ENCODE measurements at regions not wholly inside any gene's neighbourhood (a gene's known extent, or its start where the extent isn't known, plus 50 kb on each side); places are given as distances from the start of the nearest gene placed in this dataset.
"Not testable (repeated sequence)": the region's sequence is repeated elsewhere in the genome, so short reads cannot be mapped to it uniquely, and the experiment has no call there.

DNA sequence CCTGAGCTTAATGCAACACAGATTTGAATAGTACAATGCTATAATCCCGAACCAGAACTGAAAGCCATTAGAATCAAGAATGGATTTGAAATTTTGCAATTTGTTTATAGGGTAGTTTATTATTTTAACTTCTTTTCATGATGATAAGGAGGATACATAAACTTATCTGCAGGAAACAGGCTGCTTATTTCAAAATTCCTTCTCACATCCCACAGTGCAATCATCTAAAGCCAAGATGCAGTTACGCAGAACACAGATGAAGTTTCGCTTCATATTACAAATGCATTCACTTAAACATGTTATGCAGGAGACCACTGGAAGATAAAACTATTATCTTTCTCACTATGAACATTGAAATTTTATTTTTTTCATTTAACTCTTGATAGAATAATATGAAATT is 1019.6 kb downstream of the PLA2G4A start:
- DNase-seq, result no peak

DNA sequence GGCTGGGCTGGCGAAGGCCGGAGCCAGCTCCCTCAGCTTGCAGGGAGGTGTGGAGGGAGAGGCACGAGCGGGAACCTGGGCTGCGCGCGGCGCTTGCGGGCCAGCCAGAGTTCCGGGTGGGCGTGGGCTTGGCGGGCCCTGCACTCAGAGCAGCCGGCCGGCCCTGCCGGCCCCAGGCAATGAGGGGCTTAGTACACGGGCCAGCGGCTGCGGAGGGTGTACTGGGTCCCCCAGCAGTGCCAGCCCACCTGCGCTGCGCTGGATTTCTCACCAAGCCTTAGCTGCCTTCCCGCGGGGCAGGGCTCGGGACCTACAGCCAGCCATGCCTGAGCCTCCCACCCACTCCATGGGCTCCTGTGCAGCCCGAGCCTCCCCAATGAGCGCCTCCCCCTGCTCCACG is 1021.4 kb downstream of the PLA2G4A start:
- DNase-seq, result not testable (repeated sequence)

DNA sequence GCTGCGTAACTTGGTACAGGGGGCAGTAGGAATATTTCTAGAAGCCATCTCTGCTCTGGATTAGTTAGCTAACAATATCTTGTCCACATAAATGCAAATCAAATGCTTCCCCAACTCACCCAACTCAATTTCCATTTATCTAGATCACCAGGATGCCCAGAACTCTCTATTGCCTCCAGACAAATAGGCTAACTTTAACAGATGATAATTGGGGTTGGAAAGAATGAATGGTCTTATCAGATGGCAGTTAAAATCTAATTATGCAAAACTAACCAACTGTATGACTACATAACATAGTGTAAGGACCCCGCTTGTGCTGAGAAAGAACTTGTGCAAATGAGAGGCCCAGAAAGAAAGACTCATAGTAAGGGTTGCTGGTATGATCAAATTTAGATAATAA is 1024.8 kb downstream of the PLA2G4A start:
- no peak for DNase-seq

DNA sequence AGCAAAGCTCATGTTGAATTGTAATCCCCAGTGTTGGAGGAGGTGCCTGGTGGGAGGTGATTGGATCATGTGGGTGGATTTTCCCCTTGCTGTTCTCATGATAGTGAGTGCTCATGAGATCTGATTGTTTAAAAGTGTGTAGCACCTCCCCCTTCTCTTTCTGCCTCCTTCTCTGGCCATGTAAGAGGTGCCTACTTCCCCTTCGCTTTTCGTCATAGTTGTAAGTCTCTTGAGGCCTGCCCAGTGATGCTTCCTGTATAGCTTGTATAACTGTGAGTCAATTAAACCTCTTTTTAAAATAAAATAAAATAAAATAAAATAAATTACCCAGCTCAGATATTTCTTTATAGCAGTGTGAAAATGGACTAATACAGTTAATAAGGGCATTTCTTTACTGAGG is 1025.7 kb downstream of the PLA2G4A start:
- no peak for DNase-seq

DNA sequence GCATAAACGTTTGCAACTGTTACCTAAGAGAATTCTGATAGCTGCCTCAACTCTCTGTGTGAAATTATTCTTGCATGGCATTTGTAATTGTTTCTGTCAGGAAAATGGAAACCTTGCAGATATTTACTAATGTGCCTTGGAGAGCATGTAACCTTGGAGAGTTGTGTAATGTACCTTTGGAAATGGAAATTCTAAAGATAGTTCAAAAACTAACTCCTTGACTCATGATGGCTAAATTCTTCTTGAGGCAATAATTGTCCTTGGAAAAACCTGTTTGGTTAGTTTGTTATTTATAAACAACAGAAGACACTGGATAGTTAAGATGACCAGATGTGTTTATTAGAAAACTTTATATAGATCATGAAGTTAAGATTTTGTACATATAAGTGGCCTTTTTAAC is 1033.8 kb downstream of the PLA2G4A start:
- no peak for DNase-seq

DNA sequence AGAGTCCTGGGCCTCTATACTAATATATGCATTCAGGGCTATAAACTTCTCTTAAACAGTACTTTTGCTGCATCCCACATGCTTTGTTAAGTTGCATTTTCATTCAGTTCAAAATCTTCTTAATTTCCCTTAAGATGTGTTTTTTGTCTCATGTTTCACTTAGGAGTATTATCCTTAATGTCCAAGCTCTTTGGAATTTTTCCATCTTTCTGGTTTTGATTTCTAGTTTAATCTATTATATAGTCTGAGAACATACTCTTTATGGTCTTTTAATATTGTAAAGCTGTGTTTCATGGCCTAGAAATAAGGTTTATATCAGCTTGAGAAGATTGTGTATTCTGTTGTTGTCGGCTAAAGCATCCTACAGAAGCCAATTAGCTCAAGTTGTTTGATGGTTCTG is 1041.8 kb downstream of the PLA2G4A start:
- no peak for DNase-seq

DNA sequence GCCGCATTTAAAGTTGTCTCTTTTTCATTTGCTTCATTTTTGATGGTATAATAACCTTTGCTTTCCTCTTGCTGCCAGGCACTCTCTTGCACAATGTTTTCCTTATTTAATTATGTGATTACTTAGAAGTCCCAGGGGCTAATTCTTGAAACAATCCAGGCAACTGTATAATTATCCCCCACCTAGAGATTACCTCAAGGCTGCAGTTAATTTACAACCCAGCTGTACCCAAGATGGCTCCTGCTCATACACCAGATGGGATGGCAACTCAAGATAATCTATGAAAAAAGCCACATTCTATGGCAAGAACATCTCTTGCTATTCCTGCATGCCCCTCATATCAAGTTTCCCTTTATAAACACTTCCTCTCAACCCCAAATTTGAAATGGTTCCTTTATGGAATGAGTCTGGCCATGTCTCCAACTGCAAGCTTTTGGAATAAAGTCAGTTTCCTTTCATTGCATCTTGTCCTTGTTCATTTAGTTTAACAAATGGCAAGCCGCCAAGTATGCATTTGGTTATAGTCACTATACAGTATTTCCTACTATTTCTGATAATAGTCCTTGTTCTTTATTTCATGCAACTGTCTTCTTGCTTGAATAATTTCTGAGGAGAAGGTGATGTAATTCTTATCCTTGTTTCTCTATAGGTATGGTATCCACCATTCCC is 1042.6 kb downstream of the PLA2G4A start:
- peak; percentile 2 for DNase-seq

DNA sequence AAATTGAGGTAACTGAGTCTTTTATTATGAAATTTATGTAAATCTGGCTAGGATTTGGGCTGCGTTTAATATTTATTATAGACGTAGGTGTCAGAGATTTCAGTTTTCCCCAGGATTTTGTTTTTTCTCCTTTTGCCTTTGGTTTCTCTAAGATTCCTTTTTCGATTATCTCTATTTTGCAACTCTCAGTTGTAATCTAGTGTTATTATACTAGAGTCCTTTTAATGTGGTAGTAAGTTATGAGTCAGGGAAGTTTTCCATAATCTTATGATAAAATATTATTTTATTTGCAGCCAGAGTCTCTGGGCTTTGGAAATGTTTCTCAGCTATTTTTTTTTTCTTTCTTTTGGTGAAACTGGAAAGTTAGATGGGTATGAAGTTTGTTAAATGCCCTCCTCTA is 1043.8 kb downstream of the PLA2G4A start:
- no peak for DNase-seq

DNA sequence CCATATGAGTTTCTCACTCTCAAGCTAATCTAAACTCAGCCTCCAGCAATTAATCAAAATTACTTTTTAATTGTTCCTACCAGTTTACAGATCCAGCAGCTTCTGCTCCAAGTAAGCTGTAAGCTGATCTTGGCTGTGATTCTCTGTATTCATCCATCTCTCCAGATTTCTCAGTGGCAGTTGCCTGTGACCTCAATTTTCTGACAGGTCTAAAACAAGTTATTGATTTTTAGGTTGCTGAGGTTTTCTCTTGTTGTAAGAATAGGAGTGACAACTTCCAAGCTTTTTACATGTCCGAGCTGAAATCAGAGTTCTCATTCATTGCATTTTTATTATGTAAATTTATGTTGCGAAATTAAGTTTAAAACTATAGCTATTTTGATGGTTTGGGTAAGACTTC is 1044.4 kb downstream of the PLA2G4A start:
- no peak for DNase-seq

DNA sequence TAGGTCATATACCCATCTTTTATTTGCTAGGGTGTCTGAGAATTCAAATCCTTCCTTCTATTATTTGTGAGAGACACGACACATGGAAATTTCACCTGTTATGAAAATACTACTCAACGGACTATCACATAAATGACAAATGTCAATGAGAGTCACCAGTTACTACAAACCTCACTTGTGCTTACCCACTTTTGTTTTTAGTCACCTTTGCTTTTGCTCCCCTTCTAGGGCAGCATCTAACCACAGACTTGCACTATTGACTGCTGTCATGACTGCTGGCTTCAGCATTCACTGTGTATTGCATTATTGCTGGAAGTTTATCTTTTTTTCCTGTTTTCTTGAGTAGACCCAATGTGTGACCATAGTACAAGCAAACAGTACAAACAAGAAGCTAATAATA is 1048.0 kb downstream of the PLA2G4A start:
- DNase-seq, result no peak

DNA sequence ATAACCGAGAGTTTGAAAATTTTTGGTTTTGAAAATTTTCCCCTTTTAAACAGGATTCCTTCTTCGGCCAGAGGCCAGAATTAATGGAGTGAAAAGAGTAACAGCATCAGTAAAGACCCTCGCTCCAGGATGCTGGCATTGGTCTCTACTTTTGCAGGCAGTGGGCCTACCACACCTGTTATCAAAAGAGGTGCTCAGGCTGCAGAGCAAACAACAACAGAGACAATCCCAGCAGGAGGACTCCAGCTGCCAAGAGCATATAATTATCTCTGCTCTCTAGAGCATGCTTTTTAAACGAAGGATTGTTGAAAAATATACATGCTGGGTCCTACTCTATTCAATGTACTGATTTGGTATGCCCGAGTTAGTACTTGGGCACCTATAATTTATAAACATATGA is 1048.5 kb downstream of the PLA2G4A start:
- no peak for DNase-seq

DNA sequence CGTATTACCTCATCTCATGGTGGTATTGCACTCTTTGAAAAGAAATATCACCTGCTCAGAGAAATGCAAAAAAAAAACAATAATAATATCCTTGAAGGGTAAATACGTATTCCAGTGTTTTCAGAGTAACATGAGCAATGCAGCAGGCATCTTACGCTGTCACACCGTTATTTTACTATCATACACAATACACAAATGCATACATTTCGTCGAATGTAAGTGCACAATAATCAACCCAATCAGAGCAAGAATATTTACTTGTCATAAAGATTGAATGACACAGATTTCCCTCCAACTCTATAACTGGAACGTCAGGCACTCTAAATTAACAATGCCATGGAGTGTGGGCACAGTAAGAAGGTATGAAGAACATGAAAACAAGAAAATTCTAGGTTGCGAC is 1050.1 kb downstream of the PLA2G4A start:
- no peak for DNase-seq

DNA sequence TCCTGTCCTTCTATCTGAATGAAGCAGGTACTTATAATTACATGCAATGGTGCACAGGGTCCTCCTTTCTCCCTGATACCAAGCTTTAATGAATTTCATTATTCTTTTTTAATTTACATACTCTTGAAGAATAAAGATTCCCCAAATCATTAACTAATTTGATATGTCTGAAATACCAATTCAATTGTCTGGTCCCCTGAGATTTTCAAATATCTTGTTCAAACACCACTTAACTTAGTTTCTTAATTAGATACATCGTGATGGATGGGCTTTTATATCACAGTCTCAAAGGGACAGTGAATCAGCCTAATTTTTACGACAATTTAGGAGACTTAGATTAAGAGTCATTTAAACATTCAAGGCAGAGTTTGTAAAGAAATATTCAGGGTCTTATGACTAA is 1054.6 kb downstream of the PLA2G4A start:
- DNase-seq, result no peak

DNA sequence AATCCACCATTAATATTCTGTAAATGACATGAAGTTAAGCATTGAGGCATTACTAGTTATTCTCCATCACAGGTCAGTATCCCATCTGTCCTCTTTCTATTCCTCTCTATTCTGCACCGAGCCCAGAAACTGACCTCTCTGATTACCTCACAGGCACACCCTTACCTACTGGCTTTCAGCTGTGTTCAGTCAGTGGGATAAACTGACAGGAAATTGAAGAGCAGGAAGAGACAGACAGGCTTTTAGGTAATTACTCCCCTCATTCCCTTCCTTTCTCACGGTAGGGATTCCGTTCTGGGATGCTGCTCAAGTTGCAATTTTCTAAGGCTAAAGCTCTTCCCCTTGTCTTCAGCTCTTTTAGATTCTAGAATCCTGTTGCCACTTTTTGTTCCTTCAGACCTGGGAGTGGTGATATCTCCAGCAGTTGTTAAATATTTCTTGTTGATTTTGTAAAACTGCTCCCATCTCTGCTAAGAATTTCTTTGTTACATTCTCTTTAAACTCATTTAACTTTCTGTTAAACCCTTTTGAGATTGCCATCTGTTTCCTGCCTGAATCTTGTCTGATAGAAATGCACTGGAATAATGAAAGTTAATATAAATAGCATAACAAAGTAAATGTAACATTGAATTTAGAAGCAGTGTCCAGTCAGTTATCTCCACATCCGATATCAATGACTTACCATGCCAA is 1063.4 kb downstream of the PLA2G4A start:
- DNase-seq, result no peak

DNA sequence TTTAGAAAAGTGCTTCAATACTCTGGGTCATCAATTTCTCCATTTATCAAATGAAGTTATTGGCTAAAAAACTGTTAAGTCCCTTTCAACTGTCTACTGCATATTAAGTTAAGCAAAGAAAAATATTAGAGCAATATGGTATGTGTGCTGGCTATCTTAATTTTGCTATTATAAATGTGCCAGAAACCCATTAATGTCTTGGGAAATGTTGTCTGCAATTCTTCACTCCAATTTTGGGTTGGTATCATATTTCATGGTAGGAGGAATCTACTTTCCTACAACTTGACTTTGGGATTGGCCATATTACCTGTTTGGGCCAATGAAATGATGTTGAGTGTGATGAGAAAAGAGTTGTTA is 1063.9 kb downstream of the PLA2G4A start:
- no peak for DNase-seq

DNA sequence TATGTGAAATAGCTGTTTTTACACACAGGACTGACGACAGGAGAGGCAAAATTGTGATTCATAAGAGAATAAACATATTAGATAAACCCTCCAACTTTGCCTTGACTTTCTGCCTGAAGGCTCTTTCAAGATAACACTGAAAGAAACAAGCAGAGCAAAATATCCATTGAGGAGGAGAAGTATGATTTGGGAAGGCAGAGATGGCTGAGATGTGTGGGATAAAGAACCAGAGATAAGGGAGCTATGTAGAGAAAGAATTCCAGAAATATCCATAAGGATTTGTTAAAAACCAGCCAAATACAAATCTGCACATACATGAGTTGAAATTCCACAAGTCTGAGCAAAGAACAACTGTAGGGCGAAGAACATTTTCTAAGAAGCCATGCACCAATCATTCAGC is 1064.7 kb downstream of the PLA2G4A start:
- no peak for DNase-seq

DNA sequence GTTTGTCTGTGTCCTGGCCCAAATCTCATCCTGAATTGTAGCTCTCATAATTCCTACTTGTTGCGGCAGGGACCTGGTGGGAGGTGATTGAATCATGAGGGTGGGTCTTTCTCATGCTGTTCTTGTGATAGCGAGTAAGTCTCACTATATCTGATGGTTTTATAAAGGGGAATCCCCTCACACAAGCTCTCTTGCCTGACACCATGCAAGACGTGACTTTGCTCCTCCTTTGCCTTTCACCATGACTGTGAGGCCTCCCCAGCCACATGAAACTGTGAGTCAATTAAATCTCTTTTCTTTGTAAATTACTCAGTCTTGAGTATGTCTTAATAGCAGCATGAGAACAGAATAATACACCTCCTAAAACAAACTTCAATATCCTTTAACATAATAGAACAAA is 1065.6 kb downstream of the PLA2G4A start:
- no peak for DNase-seq

DNA sequence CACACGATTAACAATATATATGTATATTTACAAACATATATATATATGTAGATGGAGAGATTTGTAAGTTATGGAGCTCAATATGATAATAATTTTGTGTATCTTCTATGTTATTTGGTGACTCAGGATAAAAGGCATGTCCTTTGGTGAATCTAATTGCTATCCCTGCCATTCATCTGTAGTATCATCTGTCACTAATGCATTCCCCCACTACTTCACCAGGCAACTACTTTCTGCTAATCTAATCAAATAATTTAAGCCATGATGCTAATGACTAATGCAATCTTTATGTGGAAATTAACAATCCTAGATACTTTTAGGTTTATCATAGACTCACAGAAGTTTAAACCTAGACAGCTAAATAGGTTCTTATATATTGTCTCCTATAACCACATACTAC is 1074.5 kb downstream of the PLA2G4A start:
- DNase-seq, result no peak

DNA sequence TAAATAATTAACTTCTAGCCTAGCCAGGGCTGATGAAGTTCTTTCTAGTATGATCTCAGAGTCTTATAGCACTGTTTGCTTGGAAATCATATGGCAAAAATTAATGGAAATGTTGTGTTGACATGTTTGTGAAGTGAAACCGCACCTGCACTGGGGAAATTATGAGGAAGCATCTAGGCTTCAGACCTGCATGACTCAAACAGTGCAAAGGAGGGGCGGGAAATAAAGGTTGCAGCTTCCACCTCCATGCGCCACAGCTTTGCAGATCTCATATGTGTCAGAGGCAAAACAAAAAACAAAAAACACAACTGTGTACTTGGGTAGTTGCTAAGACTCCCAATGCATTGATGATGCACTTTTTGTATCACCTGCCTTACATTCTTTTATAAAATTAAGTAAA is 1080.6 kb downstream of the PLA2G4A start:
- no peak for DNase-seq

DNA sequence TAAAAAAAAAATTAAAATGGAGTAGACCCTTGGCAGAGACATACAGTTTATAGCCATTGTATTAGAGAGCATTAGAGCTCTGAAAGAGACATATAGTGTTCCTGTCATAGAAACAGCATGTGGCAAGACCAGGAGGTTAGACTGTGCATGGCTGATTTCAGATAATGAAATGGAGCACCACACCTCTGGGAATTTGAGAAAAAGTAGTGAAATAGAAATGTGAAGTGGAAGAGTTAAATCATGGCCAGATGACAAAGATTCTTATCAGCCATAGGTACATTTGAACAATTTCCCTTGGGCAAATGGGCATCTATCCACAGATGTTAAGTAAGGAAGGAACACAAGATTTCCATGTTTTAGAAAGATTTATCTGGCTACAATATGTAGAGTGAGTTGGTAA is 1083.1 kb downstream of the PLA2G4A start:
- no peak for DNase-seq

DNA sequence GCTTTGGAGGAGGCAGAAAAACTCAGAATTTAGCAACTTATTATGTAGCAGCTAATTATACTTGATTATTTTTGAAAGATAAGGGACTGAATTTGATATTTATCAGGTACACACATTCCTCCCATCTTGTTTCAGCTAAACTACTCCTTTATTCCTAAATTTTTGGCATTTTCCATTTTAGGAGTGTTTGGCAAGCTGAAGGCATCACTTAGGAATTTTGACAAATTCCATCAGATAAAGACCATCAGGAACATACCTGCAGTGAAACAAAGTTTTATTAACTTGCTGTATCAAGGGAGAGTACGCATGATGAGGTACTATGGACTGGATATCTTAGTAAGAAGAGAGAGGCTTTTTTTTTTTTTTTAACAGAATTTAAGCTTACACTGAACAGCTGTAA is 1092.2 kb downstream of the PLA2G4A start:
- DNase-seq, result no peak

DNA sequence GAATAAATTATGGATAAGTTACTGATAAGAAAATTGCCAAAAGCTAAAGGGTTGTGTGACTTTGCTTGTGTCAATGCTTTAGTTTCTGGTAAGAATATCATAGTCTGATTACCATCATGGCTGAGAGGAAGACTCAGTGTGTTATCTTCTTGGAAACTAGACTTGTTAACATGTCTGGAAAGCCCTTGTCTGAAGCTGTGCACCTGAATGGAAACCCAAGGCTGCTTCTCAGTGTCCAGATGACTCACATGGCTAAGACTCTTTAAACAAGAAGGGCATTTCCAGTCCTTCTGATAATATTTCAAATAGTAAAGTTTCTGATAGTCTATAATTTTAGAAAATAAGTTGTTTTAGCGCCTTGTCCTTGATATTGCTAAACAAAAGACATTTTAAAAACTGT is 1092.7 kb downstream of the PLA2G4A start:
- no peak for DNase-seq

DNA sequence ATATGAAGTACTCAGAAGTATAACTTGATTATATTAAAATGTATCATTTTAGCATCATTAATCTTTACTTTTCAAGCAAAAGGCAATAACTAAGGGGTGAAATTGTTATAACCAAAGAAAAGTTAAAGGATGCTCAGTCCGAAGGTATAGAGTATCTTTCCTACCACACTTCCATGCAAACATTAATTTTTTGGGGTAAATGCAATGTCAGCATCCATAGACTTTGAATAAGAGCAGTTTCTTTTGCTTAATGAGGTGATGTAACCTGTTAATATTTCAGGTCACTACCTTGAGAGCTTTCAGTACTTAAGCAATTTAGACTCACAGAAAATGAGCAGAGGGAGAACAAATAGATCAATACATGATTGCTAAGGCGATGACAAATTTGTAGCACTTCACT is 1093.5 kb downstream of the PLA2G4A start:
- DNase-seq, result no peak

DNA sequence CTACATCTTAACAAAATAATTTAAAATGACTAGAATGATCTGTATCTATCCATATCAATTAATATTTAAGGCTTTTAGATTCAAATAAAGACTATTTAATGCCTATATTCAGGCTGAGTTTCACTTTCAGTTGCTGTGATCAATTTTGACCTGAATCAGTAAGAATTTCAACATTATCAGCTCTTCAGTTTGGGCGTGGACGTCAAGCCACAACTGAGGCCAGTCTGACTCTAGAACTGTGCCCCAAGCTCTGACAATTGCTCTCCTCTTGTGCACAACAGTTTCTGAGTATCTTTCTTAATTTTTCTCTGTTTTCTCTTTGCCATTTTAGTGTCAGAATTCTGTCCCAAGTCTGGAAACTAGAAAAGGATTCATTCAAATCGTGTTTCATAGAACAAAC is 1095.5 kb downstream of the PLA2G4A start:
- DNase-seq, result no peak

DNA sequence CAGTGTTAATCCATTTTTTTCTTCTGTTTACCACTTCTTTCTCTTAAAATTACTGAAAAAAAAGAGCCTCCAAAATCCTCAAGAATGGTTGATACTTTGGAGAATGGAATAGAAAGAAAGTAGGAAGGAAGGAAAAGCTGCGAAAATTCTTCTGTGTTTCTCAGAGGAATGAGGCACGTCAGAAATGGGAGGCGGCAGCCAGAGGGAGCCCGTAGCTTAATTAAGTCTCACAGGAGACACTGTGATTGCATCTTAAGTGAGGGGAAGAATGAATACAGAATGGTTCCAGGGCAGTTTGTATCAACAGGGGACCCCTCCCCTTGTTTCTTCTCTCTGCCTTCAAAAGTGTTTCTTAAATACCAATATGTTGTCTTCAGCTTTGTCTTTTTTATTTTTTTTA is 1099.5 kb downstream of the PLA2G4A start:
- DNase-seq, result peak; percentile 40
